ENCODE measurements at regions not wholly inside any gene's neighbourhood (a gene's known extent, or its start where the extent isn't known, plus 50 kb on each side); places are given as distances from the start of the nearest gene placed in this dataset.

DNA sequence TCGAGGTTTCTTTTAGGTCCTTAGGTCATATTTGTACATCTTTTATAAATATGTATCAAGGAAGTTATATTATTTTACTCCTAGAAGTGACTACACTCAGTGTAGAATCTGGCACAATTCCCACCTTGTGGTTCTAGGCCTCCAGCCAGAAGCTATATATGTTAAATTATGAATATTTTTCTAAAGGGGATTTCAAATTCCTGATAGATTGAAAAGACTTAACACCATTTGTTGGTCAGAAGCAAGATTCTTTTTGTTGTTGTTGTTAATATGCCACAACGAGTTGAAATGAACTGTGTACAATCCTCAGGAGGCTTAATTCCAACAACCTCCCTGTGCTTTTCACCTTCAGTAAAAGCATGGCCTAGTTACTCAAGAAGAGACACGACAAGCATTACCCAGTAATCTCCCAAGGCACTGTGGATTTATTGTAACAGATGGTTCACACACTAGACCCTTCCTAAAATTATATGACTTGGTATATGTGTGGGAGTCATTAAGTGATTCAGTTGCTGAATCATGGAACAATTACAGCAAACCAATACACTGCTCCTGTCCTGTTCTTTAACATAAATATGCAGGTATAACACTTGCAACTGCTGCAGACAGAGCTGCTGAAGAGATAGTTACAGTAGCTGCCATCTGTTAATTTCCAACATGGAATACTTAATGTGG, 964.4 kb upstream of the GOT2 start:
- TF ChIP-seq, protein P1, sequence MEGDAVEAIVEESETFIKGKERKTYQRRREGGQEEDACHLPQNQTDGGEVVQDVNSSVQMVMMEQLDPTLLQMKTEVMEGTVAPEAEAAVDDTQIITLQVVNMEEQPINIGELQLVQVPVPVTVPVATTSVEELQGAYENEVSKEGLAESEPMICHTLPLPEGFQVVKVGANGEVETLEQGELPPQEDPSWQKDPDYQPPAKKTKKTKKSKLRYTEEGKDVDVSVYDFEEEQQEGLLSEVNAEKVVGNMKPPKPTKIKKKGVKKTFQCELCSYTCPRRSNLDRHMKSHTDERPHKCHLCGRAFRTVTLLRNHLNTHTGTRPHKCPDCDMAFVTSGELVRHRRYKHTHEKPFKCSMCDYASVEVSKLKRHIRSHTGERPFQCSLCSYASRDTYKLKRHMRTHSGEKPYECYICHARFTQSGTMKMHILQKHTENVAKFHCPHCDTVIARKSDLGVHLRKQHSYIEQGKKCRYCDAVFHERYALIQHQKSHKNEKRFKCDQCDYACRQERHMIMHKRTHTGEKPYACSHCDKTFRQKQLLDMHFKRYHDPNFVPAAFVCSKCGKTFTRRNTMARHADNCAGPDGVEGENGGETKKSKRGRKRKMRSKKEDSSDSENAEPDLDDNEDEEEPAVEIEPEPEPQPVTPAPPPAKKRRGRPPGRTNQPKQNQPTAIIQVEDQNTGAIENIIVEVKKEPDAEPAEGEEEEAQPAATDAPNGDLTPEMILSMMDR (IDR thresholded peaks at IDR 0.05 in 8 of 11, conservative IDR thresholded peaks at IDR 0.05 in 3 of 11): no peak
- no peak for TF ChIP-seq POLR2AphosphoS5 (IDR thresholded peaks at IDR 0.05)
- TF ChIP-seq POLR2A (IDR thresholded peaks at IDR 0.05): no peak
